ENCODE measurements at regions not wholly inside any gene's neighbourhood (a gene's known extent, or its start where the extent isn't known, plus 50 kb on each side); places are given as distances from the start of the nearest gene placed in this dataset.

GRCh38 chr13:61183670-61184069 lies 232.0 kb downstream of the PCDH20 start:
- Histone ChIP-seq H3K27me3 (no peaks in the 10 kb centered on the region), H3K4me3 (no peak overlapping the region), H3K36me3 (no peaks in the 10 kb centered on the region), H3K4me1 (no peaks in the 10 kb centered on the region), H3K9me3 (no peaks in the 10 kb centered on the region), H3K27ac (no peak overlapping the region)
- 24% methylated on average over 1 of the region's 1 CpG for WGBS (ENCODE audit: insufficient coverage, low coverage, low lambda C conversion rate, missing lambda C conversion rate)
- intact Hi-C loops (cut with DNase I), result no loop called here
- ATAC-seq (no peak), DNase-seq (no peak)
- TF ChIP-seq POLR2A (IDR thresholded peaks at IDR 0.05) (no peak), CTCF (IDR thresholded peaks at IDR 0.05) (no peak)

- WGBS (ENCODE audit: insufficient coverage, low coverage, low lambda C conversion rate, missing lambda C conversion rate), result 27% methylated on average over 4 of the region's 4 CpGs
- Histone ChIP-seq H3K27ac (no peak overlapping the region), H3K27me3 (no peaks in the 10 kb centered on the region), H3K4me3 (no peak overlapping the region), H3K36me3 (no peaks in the 10 kb centered on the region), H3K9me3 (no peaks in the 10 kb centered on the region), H3K4me1 (no peaks in the 10 kb centered on the region)
- intact Hi-C loops (cut with DNase I), result no loop called here
- DNase-seq, result no peak
- TF ChIP-seq CTCF (IDR thresholded peaks at IDR 0.05) (no peak), POLR2A (IDR thresholded peaks at IDR 0.05) (no peak)
- ATAC-seq, result no peak
Observed at GRCh38 chr13:61180234-61180633, 235.4 kb downstream of the PCDH20 start.

GRCh38 chr13:61179741-61180140 lies 235.9 kb downstream of the PCDH20 start:
- TF ChIP-seq CTCF (IDR thresholded peaks at IDR 0.05) (no peak), POLR2A (IDR thresholded peaks at IDR 0.05) (no peak)
- H3K4me3 ChIP-seq, result no peak overlapping the region
- WGBS (ENCODE audit: insufficient coverage, low coverage, low lambda C conversion rate, missing lambda C conversion rate), result 41% methylated on average over 2 of the region's 2 CpGs
- intact Hi-C loops (cut with DNase I), result no loop called here
- no peaks in the 10 kb centered on the region for H3K27me3 ChIP-seq
- H3K27ac ChIP-seq, result no peak overlapping the region
- DNase-seq, result no peak
- no peaks in the 10 kb centered on the region for H3K36me3 ChIP-seq
- no peaks in the 10 kb centered on the region for H3K9me3 ChIP-seq
- ATAC-seq, result no peak
- no peaks in the 10 kb centered on the region for H3K4me1 ChIP-seq

GRCh38 chr13:61170856-61171255 lies 244.8 kb downstream of the PCDH20 start:
- DNase-seq (no peak), ATAC-seq (no peak)
- Histone ChIP-seq H3K4me1 (no peaks in the 10 kb centered on the region), H3K27me3 (no peaks in the 10 kb centered on the region), H3K9me3 (no peaks in the 10 kb centered on the region), H3K36me3 (no peaks in the 10 kb centered on the region), H3K4me3 (no peak overlapping the region), H3K27ac (no peak overlapping the region)
- no peak for TF ChIP-seq POLR2A (IDR thresholded peaks at IDR 0.05)
- no peak for TF ChIP-seq CTCF (IDR thresholded peaks at IDR 0.05)
- intact Hi-C loops (cut with DNase I), result no loop called here

- Histone ChIP-seq H3K27me3 (no peaks in the 10 kb centered on the region), H3K36me3 (no peaks in the 10 kb centered on the region), H3K9me3 (no peaks in the 10 kb centered on the region), H3K4me1 (no peaks in the 10 kb centered on the region), H3K4me3 (no peak overlapping the region), H3K27ac (no peak overlapping the region)
- DNase-seq, result no peak
- WGBS (ENCODE audit: insufficient coverage, low coverage, low lambda C conversion rate, missing lambda C conversion rate), result 16% methylated on average over 1 of the region's 1 CpG
- intact Hi-C loops (cut with DNase I), result no loop called here
- TF ChIP-seq CTCF (IDR thresholded peaks at IDR 0.05) (no peak), POLR2A (IDR thresholded peaks at IDR 0.05) (no peak)
- ATAC-seq, result no peak
Observed at GRCh38 chr13:61162636-61163035, 253.0 kb downstream of the PCDH20 start.
